Fibroblast of villous mesenchyme (primary cell): ENCODE measurements at regions not wholly inside any gene's neighbourhood (a gene's known extent, or its start where the extent isn't known, plus 50 kb on each side); places are given as distances from the start of the nearest gene placed in this dataset.

ENCODE experiments used
- DNase-seq: peaks from one replicate; pipeline ENCODE4 v3.0.0-alpha.2; 2010; ENCODE audit warnings: low read depth
- H3K4me3 ChIP-seq: 2 replicates; pipeline ENCODE4 v1.5.1; 2011; ENCODE audit warnings: low read depth, mild to moderate bottlenecking, low read length
- TF ChIP-seq, protein P1 (sequence below): IDR thresholded peaks from 2 replicates; pipeline ENCODE4 v1.5.1; 2012; ENCODE audit warnings: low read depth, mild to moderate bottlenecking, low read length; ENCODE audit not compliant: insufficient read depth

DNA sequence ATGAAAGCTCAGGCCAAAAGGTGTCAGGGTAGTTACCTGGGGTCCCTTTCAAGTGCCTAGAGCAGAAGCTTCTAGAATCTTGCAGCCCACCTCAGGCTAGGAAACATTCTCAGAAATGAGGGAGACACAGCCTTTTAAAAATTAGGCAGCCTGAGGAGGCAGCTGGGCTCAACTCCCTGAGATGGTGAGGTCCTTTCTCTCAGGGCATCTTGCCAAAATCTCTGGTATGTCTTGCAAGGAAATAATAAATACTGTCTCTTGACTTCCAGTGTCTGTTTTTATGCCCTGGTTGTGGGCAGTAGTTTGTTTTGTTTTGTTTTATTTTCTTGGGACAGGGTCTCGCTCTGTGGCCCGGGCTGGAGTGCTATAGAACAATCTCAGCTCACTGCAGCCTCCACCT is 100.9 kb upstream of the APC start:
- no peak for DNase-seq
- H3K4me3 ChIP-seq: no peak overlapping the region
- TF ChIP-seq, protein P1, sequence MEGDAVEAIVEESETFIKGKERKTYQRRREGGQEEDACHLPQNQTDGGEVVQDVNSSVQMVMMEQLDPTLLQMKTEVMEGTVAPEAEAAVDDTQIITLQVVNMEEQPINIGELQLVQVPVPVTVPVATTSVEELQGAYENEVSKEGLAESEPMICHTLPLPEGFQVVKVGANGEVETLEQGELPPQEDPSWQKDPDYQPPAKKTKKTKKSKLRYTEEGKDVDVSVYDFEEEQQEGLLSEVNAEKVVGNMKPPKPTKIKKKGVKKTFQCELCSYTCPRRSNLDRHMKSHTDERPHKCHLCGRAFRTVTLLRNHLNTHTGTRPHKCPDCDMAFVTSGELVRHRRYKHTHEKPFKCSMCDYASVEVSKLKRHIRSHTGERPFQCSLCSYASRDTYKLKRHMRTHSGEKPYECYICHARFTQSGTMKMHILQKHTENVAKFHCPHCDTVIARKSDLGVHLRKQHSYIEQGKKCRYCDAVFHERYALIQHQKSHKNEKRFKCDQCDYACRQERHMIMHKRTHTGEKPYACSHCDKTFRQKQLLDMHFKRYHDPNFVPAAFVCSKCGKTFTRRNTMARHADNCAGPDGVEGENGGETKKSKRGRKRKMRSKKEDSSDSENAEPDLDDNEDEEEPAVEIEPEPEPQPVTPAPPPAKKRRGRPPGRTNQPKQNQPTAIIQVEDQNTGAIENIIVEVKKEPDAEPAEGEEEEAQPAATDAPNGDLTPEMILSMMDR: no peak

DNA sequence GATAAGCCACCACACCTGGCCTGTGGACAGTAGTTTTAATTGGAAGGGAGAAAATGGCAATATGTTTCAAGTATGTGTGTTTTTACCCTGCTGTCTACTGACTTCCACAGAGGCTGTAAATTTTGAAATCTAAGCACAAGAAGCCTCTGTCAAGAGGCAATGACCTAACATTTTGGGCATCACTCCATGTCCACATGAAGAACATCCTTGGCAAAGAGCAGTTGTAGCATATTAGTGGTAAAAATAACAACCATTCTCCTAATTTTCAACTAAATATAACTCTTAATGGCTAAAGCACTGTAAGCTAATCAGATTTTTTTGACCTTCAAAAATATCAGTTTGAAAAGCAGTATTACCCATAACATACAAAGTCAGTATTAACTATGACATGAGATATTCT is 100.3 kb upstream of the APC start:
- TF ChIP-seq, protein P1: no peak
- no peak for DNase-seq
- no peak overlapping the region for H3K4me3 ChIP-seq

DNA sequence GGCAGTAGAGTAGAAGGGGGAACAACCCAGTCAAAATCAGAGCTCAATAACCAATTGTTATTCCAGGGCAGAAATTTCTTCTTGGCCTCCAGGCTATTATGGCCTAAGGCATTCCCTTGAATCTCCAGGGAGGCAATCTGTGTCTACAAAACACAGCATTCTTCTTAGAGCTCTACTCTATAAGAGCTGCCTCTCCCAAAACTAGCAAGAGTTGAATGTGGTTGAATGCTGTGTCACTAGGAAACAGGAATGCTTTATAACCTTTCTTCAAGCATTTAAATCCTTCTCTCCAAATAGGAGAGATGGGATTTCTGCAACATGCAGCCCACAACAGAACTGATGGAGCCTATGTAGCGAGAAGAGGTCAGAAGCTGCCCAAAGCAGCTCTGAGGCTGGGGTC is 97.1 kb upstream of the APC start:
- DNase-seq: no peak
- TF ChIP-seq, protein P1: no peak
- no peak overlapping the region for H3K4me3 ChIP-seq

DNA sequence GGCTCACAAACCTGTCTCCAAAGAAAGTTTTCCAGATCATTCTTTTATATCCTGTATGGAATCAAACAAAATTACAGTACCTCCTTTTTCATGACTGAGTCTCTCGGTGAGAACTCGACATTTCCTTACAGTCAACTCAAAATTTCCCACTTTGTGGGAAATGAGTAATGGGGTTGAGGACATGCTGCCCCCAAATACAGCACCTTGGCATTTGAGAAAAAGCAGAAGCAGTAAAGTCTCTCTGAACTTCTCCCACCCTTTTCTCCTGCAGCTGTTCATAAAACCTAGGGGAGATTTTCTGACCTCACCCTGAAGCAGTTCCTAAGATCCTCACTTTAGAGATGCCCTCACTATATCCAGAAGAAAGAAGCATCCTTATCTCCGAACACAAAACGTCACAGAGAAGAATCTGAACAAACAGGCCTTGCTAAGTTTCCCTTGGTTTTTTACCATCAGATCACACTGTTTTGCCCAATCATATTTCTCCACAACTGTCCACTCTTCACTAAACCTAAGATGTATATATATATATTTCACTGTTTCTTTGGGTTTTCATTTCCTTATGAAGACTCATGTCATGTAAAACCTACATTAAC is 96.1 kb upstream of the APC start:
- TF ChIP-seq, protein P1: no peak
- DNase-seq: no peak
- H3K4me3 ChIP-seq: no peak overlapping the region

DNA sequence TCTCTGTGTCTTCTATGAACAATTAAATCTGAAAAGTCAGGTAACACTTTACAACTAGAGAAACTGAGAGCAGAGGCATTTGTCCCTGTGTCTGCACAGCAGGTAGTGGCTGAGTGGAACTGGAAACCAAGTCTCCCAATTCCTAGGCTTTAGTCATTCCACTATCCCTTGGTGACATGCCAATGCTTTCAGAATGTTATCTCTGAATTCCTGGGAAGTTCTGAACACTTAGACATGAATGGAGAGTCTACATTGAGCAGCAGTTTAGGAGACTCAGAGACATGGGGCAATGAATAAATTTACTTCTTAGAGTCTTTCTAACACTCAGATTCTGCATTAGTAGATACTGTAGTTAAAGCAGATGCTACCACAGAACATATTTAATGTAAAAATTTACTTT is 94.8 kb upstream of the APC start:
- H3K4me3 ChIP-seq: no peak overlapping the region
- TF ChIP-seq, protein P1: no peak
- DNase-seq: no peak

DNA sequence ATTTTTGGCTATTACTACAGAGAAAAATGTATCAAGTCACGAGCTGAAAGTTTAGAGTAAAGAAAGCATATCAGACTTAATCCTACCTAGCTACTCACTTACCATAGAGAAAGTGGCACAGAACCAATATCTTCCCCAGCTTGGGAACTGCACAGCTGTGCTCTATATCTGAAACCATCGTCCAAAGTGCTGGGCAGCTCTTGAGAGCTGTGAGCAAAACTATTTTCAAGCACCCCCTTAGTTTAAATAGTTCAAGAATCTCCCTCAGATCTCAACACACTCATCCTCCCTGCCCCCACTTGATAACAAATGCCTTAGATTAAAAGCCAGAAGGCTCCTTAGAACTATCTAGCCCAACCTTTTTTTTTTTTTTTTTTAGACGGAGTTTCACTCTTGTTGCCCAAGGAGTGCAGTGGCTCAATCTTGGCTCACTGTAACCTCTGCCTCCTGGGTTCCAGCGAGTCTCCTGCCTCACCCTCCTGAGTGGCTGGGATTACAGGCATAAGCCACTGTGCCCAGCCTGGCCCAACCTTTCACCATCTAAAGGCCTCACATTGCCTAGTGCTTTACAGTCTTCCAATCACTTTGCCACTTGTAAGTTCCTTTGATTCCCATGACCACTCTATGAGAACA is 94.2 kb upstream of the APC start:
- H3K4me3 ChIP-seq: no peak overlapping the region
- TF ChIP-seq, protein P1: no peak
- DNase-seq: no peak
